HG02970 (cell line): ENCODE measurements at regions not wholly inside any gene's neighbourhood (a gene's known extent, or its start where the extent isn't known, plus 50 kb on each side); places are given as distances from the start of the nearest gene placed in this dataset.
A peak's percentile ranks its signal among the peaks of the same experiment; 100 is the strongest.

ENCODE experiments used
- ATAC-seq: cut with Tn5 transposase; IDR thresholded peaks from one replicate; pipeline ENCODE4 v1.9.1; 2021; ENCODE audit warnings: mild to moderate bottlenecking, moderate library complexity, moderate number of reproducible peaks; ENCODE audit not compliant: unreplicated experiment, low FRiP score

DNA sequence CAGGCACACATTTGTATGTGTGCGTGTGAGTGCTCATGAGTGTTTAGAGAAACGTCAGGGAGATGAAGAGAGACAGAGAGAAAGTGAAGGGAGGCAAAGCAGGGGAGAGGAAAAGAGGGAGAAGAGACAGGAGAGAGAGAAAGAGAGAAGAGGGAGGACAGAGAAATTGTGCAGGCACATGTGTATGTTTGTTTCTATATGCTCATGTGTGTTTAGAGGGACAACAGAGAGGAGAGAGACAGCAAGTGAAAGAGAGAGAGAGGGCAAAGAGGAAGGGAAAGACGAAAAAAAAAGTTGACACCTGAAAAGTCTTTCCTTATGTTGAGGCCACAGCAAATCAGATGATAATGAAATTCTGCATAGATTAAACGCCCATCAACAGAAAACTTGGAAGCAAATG is 541.1 kb downstream of the TNS1 start:
- ATAC-seq, result no peak

DNA sequence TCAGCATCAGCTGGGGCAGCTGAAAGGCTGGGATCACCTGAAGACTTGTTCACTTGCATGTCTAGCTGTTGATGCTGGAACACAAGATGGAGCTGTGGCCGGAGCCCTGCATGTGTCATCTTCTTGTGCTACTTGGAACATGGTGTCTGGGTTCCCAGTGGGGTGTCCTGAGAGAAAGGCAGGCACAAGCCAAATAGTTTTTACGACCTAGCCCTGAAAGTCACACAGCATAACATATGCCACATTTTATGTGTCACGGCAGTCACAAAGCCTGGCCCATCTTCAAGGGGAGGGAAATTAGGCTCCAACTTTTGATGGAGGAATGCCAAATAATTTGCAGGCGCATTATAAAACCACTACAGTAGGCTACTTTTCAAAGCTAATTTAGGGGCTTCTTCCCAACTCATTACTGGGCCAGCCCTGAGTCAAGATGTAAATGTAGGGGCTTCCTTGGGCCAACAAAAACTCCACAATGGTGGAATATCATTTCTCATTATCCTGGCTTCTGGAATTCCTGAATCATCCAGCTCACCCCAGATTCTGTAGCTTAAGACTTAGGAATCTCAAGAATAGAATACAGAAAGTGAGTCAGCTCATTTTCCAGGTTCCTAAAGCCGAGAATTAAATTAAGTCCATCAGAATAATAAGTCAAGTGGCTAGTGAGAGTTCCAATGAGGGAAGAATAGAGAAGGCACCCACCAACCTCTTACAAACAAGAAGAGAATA is 543.0 kb downstream of the TNS1 start:
- ATAC-seq, result no peak

DNA sequence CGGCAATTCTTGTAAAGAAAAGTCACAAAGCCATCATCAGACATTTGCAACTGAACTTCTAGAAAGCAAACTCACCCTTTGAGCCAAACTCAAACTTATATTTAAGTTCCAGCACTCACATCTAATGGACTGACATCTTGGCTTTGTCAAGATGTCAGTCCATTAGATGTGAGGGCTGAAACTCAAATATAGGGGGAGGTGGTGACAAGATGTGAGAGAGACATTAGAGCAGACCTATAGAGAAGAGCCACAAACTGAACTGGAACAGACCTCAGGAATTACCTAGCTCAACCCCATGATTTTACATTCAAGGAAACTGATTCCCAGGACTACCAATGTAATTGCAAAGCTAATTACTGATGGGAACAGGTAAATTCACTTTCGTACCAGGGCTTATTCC is 543.8 kb downstream of the TNS1 start:
- ATAC-seq, result no peak

DNA sequence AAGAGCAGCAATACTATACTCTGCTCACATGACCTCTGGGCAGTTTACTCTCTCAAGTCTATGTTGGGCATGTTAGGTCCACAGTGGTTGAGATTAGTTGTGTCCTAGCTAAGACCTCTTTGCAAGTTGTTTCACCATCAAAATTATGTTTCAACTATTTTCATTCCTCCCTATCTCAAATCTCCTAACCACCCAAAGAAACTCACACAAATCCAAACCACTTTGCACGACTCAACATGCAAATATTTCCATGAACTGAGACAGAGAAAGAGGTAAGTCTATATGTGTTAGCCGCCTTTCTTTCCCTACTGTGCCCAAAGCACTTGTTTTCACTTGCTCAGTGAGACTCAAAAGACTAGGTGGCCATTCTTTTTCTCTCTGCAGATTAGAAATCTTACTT is 546.8 kb downstream of the TNS1 start:
- ATAC-seq, result no peak

DNA sequence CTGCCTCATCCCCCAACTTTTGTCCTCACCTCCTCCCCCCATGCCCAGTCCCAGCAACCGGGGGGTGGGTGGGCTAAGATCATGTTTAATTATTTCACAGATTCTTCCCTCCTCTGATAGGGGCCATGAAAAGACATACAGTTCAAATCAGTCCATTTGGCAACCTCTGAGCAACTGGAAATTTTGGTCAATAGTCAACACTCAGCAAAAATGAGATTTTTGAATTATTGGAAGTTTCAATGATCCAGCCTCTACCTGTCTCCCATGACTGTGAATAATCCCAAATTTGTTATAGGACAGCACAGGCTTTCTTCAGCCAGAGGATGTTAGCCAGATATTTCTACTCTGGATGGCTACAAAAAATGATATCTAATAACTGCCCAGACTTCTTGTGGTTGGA is 549.9 kb downstream of the TNS1 start:
- ATAC-seq, result no peak

DNA sequence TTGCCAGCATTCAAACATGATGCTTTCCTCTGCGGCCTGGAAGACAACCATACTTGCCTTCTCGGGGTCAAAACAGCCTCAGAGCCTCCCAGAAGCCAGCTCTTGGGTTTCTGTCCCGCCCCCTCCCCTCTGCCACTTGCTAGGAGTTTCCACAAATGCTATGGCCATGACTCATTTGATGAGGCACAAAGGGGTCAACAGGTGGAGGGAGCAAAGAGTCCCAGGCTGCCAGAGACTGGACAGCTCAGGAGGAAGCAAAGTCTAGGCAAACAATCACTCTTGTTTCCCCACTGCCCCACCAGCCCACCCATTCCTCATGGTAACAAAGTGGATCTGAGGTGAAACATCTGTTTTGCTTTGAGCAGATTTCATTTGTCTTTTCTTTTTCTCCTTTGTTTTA is 551.1 kb downstream of the TNS1 start:
- no peak for ATAC-seq

DNA sequence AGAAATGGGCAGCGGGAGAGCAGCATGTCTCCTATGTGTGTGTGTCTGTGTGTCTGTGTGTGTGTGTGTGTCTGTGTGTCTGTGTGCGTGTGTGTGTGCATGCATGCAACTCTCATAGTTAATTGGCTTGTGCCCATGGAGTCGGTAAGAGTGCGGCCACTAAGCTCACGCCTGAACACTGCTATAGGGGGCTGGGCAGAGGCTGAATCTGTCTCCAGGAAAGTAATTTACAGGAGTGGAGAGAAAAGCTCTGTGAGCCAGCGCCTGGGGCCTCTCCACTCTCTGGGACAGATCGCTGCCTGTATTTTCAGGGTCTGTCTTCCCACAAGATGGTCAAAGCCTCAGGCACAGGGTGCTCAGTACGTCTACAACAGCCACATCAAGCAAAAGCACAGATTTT is 553.4 kb downstream of the TNS1 start:
- ATAC-seq, result no peak

DNA sequence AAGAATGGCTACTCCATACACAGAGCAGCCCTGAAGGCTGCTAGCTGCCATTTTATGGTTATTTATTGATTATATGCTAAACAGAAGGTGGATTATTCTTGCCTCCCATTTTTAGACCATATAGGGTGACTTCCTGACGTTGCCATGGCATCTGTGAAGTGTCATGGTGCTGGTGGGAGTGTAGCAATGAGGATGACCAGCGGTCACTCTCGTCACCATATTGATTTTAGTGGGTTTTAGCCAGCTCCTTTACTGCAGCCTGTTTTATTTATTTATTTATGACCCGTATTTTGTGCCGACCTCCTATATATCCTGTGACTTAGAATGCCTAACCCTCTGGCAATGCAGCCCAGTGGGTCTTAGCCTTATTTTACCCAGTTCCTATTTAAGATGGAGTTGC is 553.9 kb downstream of the TNS1 start:
- ATAC-seq, result no peak

DNA sequence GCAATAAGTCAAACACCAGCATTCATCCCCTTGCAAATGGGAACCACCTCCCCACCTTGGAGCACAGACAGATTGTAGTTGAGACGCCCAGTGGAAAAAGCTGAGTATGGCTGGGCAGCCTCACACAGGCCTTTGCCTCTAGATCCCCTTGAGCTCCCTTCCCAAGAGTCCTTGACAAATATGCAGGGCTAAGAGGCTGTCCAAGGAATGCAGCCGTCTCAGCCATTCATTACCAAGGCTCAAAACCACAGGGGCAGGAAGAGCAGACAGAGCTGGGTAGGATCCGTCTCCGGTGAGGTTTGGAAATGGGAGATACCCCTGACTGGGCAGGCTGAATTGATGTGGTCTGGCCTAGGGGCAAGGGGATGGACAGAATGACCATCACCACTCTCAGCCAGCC is 557.1 kb downstream of the TNS1 start:
- ATAC-seq, result no peak

DNA sequence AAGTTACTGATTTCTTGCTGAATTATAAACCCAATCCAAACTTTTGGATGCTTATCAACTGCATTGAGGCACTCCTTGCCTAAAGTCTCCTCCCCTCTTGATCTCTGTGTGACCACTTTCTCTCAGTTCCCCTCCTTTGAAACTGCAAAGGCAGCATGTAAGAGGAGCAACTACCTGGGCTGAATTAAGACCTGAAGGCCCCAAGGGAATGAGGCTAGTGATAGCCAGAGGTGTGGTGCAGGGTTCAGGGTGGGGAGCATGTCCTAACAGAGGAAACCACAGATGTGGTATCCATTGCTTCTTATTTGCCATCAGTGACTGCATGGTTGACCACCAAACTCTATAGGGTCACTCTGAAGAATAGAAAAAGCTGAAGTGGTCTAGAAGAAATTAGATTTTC is 557.9 kb downstream of the TNS1 start:
- no peak for ATAC-seq

DNA sequence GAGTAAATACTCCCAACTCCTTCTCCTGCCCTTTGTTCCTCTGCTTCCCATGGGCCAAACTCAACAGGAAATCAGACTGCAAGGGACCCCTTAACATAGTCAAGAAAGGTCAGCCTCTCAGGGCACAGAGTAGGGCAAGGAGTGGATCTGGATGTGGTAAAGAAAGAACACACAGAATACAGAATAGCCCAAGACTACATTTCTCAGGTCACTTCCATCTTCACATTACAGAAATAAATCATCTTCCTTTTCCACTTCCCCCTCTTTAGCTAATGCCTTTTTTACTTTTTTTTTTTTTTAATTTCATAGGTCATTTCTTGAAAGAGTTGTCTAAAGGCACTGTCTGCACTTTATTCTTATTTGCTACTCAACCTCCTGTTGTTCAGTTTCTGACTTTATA is 558.3 kb downstream of the TNS1 start:
- ATAC-seq, result no peak

DNA sequence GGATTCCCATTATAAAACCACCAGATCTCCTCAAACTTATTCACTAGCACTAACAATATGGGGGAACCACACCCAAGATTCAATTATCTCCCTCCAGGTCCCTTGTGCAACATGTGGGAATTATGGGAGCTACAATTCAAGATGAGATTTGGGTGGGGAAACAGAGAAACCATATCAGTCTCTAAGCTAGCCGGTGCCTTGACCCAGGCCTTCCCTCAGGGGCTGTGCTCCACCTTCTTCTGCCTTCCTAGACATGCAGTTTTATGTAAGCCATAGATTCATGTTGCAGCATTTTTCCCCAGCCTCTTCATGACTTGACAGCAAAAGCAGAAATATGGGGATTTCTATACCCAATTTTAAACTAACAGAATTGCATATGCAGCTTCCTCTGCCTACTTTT is 559.2 kb downstream of the TNS1 start:
- ATAC-seq, result no peak

DNA sequence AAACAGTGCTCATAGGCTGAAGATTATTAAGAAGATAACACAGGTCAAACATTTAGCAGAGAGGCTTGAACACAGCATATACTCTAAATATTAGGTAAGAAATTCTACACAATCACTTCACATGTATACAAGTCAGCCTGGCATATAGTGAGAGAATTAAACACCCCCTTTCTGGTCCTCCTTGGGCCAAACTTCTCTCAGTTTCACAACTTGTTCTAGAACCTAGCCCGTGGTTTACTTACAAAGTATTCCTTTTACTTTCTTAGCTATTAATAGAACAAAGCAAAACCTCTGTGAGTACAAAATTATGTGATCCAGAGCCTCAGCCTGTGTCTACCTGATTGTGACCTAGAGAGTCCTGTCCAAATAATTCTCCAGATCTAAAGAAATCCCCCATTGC is 562.8 kb downstream of the TNS1 start:
- ATAC-seq, result peak; percentile 67

DNA sequence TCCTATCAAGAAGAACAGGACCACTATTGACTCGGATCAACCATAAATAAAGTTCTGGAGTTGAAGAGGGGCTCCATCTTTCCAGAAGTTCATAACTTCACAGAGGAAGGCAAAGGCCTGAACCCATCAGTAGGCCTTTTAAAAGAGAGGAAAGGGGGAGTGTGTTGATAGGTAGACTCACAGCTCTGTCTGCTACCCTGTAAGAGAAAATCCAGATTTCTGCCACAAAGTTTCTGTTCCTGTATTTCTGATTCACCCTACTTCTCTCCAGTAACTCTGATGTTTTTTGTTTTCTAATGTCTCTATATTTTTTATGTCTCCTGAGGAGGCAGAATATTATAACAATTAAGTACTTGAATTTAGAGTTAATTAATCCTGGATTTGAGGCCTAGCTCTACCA is 564.0 kb downstream of the TNS1 start:
- ATAC-seq, result no peak

DNA sequence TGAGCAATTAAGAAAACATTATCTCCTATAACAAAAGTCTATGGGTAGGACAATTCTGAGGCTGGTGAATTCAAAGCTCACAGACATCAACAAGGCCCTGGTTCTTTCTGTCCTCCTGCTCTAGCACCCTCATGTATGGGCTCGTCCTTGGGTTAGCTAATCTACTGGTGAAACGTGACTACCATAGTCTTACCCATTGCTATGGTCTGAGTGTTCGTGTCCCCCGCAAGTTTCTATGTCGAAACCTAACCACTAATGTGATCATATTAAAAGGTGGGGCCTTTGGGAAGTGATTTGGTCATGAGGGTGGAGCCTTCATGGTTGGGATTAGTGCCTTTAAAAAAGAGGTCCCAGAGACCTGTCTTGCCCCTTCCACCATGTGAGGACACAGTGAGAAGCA is 564.7 kb downstream of the TNS1 start:
- ATAC-seq, result no peak

DNA sequence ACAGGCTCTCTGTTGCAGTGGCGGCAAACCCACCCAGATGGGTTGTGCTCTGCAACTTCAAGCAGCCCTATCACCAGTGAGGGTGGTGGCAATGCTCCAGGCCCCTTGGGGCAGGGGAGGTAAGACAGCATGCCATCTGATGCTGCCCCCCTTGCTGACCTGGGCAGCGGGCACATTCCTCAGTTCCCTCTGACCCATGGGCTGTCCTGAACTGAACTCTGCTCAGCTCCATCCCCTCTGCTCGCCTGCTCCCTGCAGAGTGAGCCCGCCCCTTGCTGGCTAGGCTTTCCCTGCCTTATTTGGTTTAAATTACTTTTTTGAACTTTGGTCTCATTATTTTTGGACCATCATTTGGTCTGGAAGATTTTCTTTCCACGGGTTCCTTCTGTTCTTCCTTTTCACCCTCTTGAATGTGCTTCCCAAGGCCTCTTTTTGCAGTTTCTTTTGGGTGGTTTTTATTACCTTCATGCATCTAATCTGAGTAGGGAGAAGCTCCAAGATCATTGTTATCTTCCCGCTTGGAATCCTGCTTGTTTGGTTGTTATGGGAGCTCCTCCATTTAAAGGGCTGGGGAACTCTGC is 565.4 kb downstream of the TNS1 start:
- ATAC-seq, result no peak

DNA sequence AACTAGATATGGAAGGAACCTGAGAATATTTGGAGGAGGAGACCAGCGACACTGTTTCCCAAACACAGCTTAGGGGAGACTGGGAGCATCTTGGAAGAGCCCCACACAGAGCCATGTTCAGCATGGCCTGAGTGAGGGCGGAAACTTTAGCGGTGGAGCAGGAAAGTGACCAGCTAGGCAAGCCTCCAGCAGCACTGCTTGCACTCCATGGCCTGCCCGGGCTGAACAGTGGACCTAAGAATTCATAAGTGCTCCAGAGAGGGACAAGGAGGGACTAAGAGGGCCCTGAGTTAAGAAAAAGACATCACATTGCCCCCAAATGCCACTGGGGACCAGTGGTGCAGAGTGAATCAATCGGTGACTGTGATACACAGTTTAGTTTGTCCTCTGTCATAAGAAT is 566.4 kb downstream of the TNS1 start:
- ATAC-seq, result no peak

DNA sequence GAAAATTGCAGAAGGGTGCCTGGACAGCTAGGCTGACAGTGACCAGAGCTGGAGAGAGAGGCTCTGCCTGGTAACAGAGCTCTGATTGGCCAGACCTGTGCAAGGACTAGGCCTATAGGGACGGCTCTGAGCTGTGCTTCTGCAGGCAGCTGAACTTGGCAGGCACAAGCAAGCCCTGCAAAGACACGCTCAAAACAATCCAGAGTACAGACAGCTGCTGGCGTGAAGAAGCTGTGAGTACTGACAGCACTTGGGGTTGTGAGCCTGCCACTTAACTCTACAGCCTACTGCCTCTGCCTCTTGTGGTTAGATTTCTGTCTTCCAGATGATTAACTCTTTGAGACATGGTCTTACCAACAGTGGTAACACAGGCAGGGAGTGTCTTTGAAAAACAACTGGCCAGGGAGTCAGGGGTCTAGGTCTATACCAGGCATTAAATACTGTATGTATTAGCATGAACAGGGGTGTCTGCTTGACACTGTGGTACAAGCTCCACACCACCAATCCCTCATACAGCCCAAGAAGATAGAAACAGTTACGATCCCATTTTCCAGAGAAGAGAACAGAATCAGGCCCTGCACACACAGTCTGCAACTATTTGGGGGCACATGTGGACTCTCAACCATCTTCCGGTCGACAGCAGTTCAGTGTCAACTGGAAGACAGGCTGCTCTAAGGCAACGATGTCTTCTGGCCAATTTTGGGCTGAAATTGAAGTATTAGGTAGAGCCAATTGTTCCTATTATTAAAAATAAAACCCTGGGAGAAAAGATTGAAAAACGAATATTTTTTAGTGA is 568.4 kb downstream of the TNS1 start:
- peak; percentile 55 for ATAC-seq

DNA sequence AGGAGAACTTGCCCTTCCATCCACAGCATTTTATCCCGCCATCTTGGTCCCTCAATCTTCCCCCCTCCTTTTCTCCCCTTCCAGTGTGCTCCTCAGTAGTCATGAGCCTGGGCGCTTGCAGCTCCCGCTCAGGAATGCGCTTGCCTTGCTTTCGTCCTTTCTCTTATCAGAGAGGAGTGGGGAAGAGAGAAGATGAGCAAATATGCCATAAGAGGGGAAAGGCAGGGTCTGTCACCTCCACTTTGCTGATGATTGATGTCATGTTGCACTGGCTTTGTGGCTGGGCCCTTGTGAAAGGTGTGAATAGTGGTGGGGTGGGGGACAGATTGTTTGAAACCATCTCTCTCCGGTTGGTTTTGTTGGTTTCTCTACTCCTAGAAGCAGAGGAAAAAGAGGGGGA is 569.3 kb downstream of the TNS1 start:
- ATAC-seq, result no peak

DNA sequence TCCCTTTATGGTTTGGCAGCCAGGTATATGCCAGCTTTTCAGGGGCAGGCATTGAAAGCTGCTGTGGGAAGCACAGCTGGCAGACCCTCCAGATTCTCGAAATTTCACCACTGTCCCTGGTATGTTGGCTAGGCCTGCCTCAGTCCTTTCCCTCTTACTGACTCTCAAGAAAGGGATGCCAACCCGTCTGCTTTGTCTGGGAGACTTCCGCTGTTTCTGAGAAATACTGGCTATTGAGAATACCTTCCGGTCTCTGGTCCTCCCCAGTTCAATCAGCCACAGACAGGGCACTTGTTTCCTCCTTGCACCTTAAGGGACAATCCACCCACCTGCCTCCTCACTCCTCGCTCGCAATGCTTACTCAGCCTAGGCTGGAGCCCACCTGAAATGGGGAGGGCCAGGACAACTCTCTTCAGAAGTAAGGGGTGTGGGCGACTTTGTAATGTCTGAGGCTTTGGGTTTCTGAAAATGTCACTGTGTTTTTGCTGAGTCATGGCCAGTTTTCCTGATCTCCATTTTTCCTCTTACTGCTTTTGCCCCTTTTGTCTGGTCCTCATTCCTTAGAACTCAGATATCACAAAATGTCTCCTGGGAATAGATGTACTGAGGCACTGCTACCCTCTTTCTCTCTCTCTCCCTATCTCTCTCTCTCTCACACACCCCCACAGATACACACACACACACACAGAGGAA is 571.1 kb downstream of the TNS1 start:
- no peak for ATAC-seq

DNA sequence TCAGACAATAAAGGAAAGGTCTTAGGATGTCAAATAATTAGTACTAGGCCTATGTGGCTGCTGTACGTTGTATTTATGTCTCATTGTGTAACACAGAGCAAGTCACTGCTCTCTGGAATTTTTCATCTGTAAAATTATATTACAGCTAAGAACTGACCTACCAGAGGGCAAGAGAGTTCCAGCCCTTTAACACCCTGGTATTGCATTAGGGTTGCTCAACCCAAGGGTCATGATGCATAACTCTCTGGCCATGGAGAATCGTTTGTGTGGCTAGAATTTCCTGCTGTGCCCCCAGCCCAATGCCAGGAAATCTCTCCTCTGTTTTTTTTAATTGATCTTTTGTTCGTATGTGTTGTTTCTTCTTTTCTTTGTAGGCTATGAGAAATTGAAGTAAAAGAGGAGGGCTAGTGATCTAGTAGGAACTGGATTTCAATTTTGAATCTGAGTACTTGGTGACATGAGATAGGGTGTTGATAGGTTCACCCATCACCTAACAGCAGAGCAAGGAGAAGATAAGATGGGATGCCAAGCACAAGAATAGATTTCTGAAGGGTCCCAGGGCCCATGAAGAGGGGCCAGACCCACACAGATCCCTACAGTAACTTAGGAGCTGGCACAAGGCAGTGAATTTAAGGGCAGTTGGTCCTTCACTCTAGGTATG is 571.2 kb upstream of the TNP1 start:
- no peak for ATAC-seq
